ENCODE measurements at regions not wholly inside any gene's neighbourhood (a gene's known extent, or its start where the extent isn't known, plus 50 kb on each side); places are given as distances from the start of the nearest gene placed in this dataset.

DNA sequence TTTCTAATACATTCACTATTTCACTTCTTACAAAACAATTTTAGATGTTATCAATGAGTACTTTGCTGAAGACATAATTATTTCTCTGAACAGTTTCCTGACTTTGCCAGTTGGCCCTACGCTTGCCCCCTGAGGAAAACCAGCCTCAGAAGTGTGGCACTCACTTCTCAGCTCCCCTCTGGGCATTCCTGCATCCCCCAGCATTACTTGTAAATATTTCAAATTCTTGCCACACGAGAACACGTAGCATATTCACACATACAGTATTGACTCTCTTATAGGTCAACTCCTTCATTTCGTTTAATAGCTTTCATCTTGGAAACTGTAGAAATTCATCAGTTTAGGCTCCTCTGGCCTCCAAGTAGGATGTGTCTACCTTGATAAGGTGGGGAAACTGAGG lies 65.2 kb downstream of the OTX2 start:
- Histone ChIP-seq H3K27me3 (ENCODE audit: control insufficient read depth, insufficient read depth, low read length) (no peaks in the 10 kb centered on the region), H3K4me3 (ENCODE audit: low read depth, low read length) (no peak overlapping the region), H3K36me3 (ENCODE audit: control insufficient read depth, insufficient read depth, low read length) (no peaks in the 10 kb centered on the region), H3K27ac (ENCODE audit: low read depth, low read length) (no peak overlapping the region), H3K9ac (ENCODE audit: low read depth, low read length) (no peak overlapping the region), H3K4me1 (ENCODE audit: control insufficient read depth, insufficient read depth, low read length) (peaks cover 23% of the 10 kb centered on the region), H3K9me3 (ENCODE audit: control insufficient read depth, insufficient read depth, low read length) (no peaks in the 10 kb centered on the region)

DNA sequence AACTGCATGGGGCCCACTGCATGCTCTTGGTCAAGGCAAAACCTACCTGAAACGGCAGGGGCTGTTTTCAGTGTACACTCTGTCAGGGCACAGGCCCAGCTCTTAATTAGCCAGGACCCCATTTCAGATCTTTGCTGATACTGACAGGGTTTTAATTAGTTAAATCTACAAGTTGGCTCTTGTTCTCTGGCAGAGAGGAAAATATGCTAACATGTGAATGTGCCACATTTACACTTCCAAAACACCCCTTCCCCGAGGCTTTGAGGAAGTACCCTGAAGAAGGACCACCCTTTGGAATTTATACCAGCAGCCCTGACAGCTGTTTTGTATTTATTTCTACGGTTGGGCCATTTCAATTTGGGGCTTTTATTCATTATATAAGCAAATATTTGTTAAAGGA lies 66.3 kb downstream of the OTX2 start:
- Histone ChIP-seq H3K36me3 (ENCODE audit: control insufficient read depth, insufficient read depth, low read length) (no peaks in the 10 kb centered on the region), H3K9me3 (ENCODE audit: control insufficient read depth, insufficient read depth, low read length) (no peaks in the 10 kb centered on the region), H3K4me3 (ENCODE audit: low read depth, low read length) (no peak overlapping the region), H3K4me1 (ENCODE audit: control insufficient read depth, insufficient read depth, low read length) (peaks cover 17% of the 10 kb centered on the region), H3K9ac (ENCODE audit: low read depth, low read length) (no peak overlapping the region), H3K27ac (ENCODE audit: low read depth, low read length) (no peak overlapping the region), H3K27me3 (ENCODE audit: control insufficient read depth, insufficient read depth, low read length) (no peaks in the 10 kb centered on the region)

DNA sequence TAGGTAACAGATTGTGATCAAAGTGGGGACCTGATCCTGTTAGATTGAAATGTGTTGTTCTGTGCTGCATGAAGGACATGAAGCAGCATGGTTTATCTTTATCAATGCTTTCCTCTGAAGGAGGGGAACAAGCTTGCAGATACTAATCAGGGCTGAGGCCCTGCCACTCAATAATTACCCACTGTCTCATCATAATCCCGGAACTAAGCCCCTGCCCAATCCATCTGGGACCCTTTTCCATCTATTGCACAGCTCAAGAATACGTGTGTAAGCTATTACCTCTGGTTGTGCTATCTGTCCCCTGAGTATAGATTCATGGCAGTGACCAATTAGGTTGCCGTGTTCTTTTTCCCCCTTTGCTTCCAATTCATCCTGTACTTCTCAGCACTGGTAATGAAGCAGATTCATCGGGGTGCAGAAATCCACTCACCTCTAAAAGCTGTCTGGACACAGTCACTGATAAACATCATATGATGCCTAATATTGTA lies 67.8 kb downstream of the OTX2 start:
- Histone ChIP-seq H3K27ac (ENCODE audit: low read depth, low read length) (no peak overlapping the region), H3K4me1 (ENCODE audit: control insufficient read depth, insufficient read depth, low read length) (peaks cover 9% of the 10 kb centered on the region), H3K9me3 (ENCODE audit: control insufficient read depth, insufficient read depth, low read length) (no peaks in the 10 kb centered on the region), H3K4me3 (ENCODE audit: low read depth, low read length) (no peak overlapping the region), H3K9ac (ENCODE audit: low read depth, low read length) (no peak overlapping the region), H3K27me3 (ENCODE audit: control insufficient read depth, insufficient read depth, low read length) (peaks cover 3% of the 10 kb centered on the region; the same call in 1 of the 2 replicates), H3K36me3 (ENCODE audit: control insufficient read depth, insufficient read depth, low read length) (no peaks in the 10 kb centered on the region)

DNA sequence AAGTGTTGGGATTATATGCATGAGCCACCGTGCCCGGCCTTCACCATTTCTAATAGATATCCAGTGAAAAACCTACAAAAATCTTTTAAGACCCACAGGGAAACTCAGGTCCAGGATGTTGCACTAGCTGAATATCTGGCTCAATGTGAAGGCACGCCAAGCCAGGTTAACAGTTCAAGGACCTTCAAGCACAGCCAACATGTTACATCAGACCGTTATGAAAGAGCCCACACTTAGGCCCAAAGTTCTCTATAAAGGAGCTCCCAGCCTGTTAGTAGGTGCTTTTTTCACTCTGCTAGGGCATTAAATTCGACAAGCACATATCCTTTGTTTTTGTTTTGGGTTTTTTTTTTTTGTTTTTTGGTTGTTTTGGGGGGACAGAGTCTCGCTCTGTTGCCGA lies 69.0 kb downstream of the OTX2 start:
- H3K27me3 ChIP-seq (ENCODE audit: control insufficient read depth, insufficient read depth, low read length): peaks cover 4% of the 10 kb centered on the region; the same call in 1 of the 2 replicates
- H3K36me3 ChIP-seq (ENCODE audit: control insufficient read depth, insufficient read depth, low read length): no peaks in the 10 kb centered on the region
- H3K9me3 ChIP-seq (ENCODE audit: control insufficient read depth, insufficient read depth, low read length): no peaks in the 10 kb centered on the region
- no peak overlapping the region for H3K27ac ChIP-seq (ENCODE audit: low read depth, low read length)
- H3K4me1 ChIP-seq (ENCODE audit: control insufficient read depth, insufficient read depth, low read length): peaks cover 9% of the 10 kb centered on the region
- no peak overlapping the region for H3K9ac ChIP-seq (ENCODE audit: low read depth, low read length)
- no peak overlapping the region for H3K4me3 ChIP-seq (ENCODE audit: low read depth, low read length)

DNA sequence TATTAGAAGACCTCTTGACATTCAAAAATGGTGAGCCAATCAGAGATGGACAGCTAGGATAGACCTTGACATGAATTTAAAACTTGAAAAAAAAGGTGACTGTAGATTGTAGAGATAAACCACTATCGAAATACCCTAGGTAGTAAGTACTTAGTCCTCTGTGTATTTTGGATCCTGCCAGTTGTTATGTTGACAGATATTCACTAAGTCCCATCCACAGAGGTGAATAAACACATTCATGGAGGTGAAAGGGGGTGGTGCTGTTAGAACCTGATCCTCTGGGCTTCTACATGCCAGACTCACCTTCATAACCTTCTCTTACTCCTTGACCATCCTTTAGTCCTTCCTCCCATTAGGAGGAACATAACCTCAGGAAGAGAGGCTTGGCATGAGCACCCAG lies 72.3 kb downstream of the OTX2 start:
- Histone ChIP-seq H3K27me3 (ENCODE audit: control insufficient read depth, insufficient read depth, low read length) (peaks cover 4% of the 10 kb centered on the region; the same call in 1 of the 2 replicates), H3K4me1 (ENCODE audit: control insufficient read depth, insufficient read depth, low read length) (peaks cover 20% of the 10 kb centered on the region), H3K36me3 (ENCODE audit: control insufficient read depth, insufficient read depth, low read length) (no peaks in the 10 kb centered on the region), H3K9ac (ENCODE audit: low read depth, low read length) (no peak overlapping the region), H3K27ac (ENCODE audit: low read depth, low read length) (no peak overlapping the region), H3K4me3 (ENCODE audit: low read depth, low read length) (no peak overlapping the region), H3K9me3 (ENCODE audit: control insufficient read depth, insufficient read depth, low read length) (no peaks in the 10 kb centered on the region)

DNA sequence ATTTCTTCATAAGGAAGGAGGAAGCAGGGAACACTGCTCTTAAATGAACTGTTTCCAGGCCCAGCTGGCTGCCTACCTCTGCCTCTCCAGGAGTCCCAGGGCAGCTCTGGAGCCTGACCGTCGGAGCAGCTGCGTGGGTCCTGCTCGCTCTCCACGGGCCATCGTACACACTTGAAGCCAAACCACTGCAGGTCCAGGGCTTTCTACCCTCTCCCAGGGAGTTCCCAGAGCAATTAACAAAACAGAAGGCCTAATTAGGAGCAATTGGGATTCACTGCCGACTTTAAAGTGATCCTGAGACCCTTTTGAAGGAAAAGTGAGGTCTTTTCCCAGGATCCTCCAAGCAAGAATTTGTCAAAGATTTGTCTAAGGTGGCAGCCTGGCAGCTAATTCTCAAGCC lies 76.9 kb downstream of the OTX2 start:
- peaks cover 34% of the 10 kb centered on the region for H3K27me3 ChIP-seq (ENCODE audit: control insufficient read depth, insufficient read depth, low read length)
- no peaks in the 10 kb centered on the region for H3K36me3 ChIP-seq (ENCODE audit: control insufficient read depth, insufficient read depth, low read length)
- H3K4me1 ChIP-seq (ENCODE audit: control insufficient read depth, insufficient read depth, low read length): peaks cover 40% of the 10 kb centered on the region
- H3K4me3 ChIP-seq (ENCODE audit: low read depth, low read length): peak overlapping the region; percentile 24
- peak overlapping the region; percentile 79 for H3K27ac ChIP-seq (ENCODE audit: low read depth, low read length)
- no peak overlapping the region for H3K9ac ChIP-seq (ENCODE audit: low read depth, low read length)
- no peaks in the 10 kb centered on the region for H3K9me3 ChIP-seq (ENCODE audit: control insufficient read depth, insufficient read depth, low read length)

DNA sequence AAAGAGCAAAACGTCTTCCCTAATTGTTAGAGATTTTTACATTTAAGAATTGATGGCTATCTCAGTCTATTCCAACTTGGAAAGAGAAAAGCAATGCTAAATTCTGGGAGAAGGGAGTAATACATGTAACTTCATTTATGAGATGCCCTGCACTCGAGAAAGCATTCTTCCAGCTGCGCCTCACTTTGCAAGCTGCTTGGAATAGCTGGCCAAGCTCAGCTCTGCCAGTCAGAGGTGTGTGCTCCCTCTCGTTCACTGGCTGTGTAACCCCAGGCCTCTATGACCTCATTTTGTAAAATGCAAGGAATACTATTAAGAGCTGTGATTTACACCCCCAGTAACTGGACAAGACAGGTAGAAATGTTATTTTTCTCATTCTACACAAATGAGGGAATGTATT lies 79.1 kb downstream of the OTX2 start:
- Histone ChIP-seq H3K27ac (ENCODE audit: low read depth, low read length) (no peak overlapping the region), H3K9ac (ENCODE audit: low read depth, low read length) (no peak overlapping the region), H3K4me3 (ENCODE audit: low read depth, low read length) (no peak overlapping the region; the same call in 1 of the 2 replicates), H3K27me3 (ENCODE audit: control insufficient read depth, insufficient read depth, low read length) (peaks cover 30% of the 10 kb centered on the region), H3K9me3 (ENCODE audit: control insufficient read depth, insufficient read depth, low read length) (no peaks in the 10 kb centered on the region), H3K36me3 (ENCODE audit: control insufficient read depth, insufficient read depth, low read length) (no peaks in the 10 kb centered on the region), H3K4me1 (ENCODE audit: control insufficient read depth, insufficient read depth, low read length) (peaks cover 40% of the 10 kb centered on the region)

DNA sequence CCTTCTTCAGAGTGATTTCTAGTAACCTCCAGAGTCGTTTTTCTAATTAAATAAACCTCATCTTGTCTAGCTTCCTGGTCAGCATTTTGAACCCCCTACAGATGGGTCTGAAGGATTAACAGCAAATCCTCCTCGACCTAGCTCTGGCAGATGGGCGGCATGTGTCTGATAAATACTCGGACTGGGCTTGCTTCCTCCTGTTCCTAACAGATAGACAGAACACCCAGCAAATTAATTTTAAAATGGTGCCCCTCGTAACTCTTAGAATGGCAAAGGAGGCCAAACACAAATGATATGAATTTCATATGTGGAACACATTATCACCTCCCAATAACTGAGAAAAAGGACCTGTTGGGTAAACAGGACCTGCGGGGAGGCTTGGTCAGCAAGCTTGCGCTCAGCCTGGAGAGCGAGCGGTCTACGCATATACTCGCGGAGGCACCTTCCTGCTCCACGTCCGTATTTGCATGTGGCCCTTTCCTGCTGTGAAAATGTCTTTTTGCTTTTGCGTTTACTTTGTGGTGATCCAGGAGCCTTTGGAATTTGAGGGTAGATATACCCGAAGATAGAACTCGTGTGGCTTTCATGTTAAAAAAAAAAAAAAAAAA lies 79.6 kb downstream of the OTX2 start:
- Histone ChIP-seq H3K27ac (ENCODE audit: low read depth, low read length) (no peak overlapping the region), H3K4me3 (ENCODE audit: low read depth, low read length) (no peak overlapping the region; the same call in 1 of the 2 replicates), H3K9ac (ENCODE audit: low read depth, low read length) (no peak overlapping the region), H3K36me3 (ENCODE audit: control insufficient read depth, insufficient read depth, low read length) (no peaks in the 10 kb centered on the region), H3K27me3 (ENCODE audit: control insufficient read depth, insufficient read depth, low read length) (peaks cover 30% of the 10 kb centered on the region), H3K9me3 (ENCODE audit: control insufficient read depth, insufficient read depth, low read length) (no peaks in the 10 kb centered on the region), H3K4me1 (ENCODE audit: control insufficient read depth, insufficient read depth, low read length) (peaks cover 40% of the 10 kb centered on the region)

DNA sequence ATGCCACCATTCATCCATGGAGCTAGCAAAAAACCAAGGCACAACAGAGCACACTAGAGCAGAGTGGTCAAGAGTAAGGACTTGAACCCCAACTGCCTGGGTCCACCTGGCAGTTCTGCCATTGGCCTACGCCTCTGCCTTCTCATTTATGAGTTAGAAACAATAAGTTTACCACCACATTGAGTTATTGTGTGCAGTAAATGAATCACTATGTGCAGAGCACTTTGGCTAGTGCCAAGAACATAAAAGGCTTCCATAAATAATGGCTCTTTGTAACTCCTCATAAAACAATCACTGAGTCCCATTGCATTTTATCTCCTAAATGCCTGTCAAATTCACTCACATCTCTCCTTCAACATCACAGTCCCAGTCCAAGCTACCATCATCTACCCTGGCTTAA lies 86.3 kb downstream of the OTX2 start:
- Histone ChIP-seq H3K4me1 (ENCODE audit: control insufficient read depth, insufficient read depth, low read length) (peaks cover 11% of the 10 kb centered on the region; the same call in 1 of the 2 replicates), H3K27me3 (ENCODE audit: control insufficient read depth, insufficient read depth, low read length) (0 out of 2 replicates have a peak, but pooled peaks cover under 1% of the 10 kb centered on the region), H3K9me3 (ENCODE audit: control insufficient read depth, insufficient read depth, low read length) (no peaks in the 10 kb centered on the region), H3K36me3 (ENCODE audit: control insufficient read depth, insufficient read depth, low read length) (no peaks in the 10 kb centered on the region), H3K9ac (ENCODE audit: low read depth, low read length) (no peak overlapping the region), H3K27ac (ENCODE audit: low read depth, low read length) (no peak overlapping the region), H3K4me3 (ENCODE audit: low read depth, low read length) (no peak overlapping the region)

DNA sequence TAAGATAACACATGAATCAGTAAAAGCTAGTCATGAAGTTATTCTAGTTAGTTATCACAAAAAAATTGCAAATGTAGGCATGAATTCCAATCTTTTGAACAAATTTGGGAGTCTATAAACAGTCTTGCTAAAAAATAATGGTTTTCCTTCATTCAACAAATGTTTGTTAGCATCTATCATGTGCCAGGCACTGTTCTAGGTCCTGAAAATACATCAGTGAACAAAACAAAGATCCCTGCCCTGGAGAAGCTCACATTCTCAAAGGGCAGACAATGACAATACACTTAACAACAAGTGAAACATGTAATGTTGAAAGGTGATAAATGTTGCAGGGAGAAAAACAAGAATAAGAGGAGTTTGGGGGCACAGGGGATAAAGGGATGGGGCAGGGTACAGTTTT lies 86.9 kb downstream of the OTX2 start:
- Histone ChIP-seq H3K36me3 (ENCODE audit: control insufficient read depth, insufficient read depth, low read length) (no peaks in the 10 kb centered on the region), H3K9me3 (ENCODE audit: control insufficient read depth, insufficient read depth, low read length) (no peaks in the 10 kb centered on the region), H3K27ac (ENCODE audit: low read depth, low read length) (no peak overlapping the region), H3K9ac (ENCODE audit: low read depth, low read length) (no peak overlapping the region), H3K4me1 (ENCODE audit: control insufficient read depth, insufficient read depth, low read length) (peaks cover 11% of the 10 kb centered on the region; the same call in 1 of the 2 replicates), H3K27me3 (ENCODE audit: control insufficient read depth, insufficient read depth, low read length) (no peaks in the 10 kb centered on the region), H3K4me3 (ENCODE audit: low read depth, low read length) (no peak overlapping the region)

DNA sequence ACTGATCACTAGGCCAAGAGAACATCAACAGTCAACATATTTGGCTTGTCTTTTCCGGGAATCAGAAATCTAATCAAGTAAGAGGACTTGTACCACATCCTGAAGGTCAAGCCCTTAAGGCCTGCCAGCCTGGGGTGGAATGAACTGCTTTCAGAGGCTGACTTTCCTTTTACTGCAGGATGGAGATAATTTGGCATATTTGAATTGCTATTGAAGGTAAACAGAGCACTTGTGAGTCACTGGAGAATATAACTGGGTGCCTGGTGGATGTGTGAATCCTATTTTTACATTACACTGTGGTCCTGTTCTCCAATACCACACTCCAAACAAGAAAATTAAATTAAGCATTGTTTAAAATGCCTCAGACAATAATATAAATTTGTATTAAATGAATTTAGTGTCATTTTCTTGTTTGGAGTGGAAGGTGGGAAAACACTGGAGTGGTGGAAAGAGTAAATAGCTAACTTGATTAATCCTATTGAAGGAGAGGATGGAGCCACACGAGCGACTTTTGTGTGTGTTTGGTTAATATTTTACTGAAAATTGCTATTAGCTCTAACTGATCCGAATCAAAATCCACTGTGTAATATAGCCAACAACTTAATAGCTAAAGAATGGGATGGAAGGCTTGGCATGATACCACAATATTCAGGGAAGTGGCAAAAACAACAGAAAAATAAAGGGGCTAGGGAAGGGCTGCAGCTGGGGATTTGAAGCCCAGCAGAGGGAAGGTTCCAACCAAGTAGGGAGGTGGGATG lies 89.4 kb downstream of the OTX2 start:
- H3K36me3 ChIP-seq (ENCODE audit: control insufficient read depth, insufficient read depth, low read length): no peaks in the 10 kb centered on the region
- no peak overlapping the region for H3K4me3 ChIP-seq (ENCODE audit: low read depth, low read length)
- no peaks in the 10 kb centered on the region for H3K27me3 ChIP-seq (ENCODE audit: control insufficient read depth, insufficient read depth, low read length)
- H3K27ac ChIP-seq (ENCODE audit: low read depth, low read length): no peak overlapping the region
- H3K9me3 ChIP-seq (ENCODE audit: control insufficient read depth, insufficient read depth, low read length): no peaks in the 10 kb centered on the region
- no peak overlapping the region for H3K9ac ChIP-seq (ENCODE audit: low read depth, low read length)
- peaks cover 13% of the 10 kb centered on the region for H3K4me1 ChIP-seq (ENCODE audit: control insufficient read depth, insufficient read depth, low read length)

Data from HUES48 (cell line).